Skeletal muscle satellite cell (primary cell): ENCODE measurements at regions not wholly inside any gene's neighbourhood (a gene's known extent, or its start where the extent isn't known, plus 50 kb on each side); places are given as distances from the start of the nearest gene placed in this dataset.
A peak's percentile ranks its signal among the peaks of the same experiment; 100 is the strongest.

ENCODE experiments used
- H3K27me3 ChIP-seq: 2 replicates; pipeline ENCODE4 v1.7.0; 2013; ENCODE audit warnings: low read length; ENCODE audit not compliant: control insufficient read depth, insufficient read depth
- H3K36me3 ChIP-seq: 2 replicates; pipeline ENCODE4 v1.7.0; 2013; ENCODE audit warnings: mild to moderate bottlenecking, control low read depth, low read length; ENCODE audit not compliant: insufficient read depth
- H3K4me1 ChIP-seq: 2 replicates; pipeline ENCODE4 v1.7.0; 2013; ENCODE audit warnings: low read length; ENCODE audit not compliant: control insufficient read depth, insufficient read depth
- H3K4me2 ChIP-seq: 2 replicates; pipeline ENCODE4 v1.7.0; 2013; ENCODE audit warnings: mild to moderate bottlenecking, low read length
- H3K4me3 ChIP-seq: 2 replicates; pipeline ENCODE4 v1.7.0; 2013; ENCODE audit warnings: low read length
- H3K9ac ChIP-seq: 2 replicates; pipeline ENCODE4 v1.7.0; 2013; ENCODE audit warnings: mild to moderate bottlenecking, low read depth, low read length, moderate library complexity
- H3K9me3 ChIP-seq: replicated peaks from 2 replicates; pipeline ENCODE4 v1.7.0; 2013; ENCODE audit warnings: mild to moderate bottlenecking, control low read depth, low read length

DNA sequence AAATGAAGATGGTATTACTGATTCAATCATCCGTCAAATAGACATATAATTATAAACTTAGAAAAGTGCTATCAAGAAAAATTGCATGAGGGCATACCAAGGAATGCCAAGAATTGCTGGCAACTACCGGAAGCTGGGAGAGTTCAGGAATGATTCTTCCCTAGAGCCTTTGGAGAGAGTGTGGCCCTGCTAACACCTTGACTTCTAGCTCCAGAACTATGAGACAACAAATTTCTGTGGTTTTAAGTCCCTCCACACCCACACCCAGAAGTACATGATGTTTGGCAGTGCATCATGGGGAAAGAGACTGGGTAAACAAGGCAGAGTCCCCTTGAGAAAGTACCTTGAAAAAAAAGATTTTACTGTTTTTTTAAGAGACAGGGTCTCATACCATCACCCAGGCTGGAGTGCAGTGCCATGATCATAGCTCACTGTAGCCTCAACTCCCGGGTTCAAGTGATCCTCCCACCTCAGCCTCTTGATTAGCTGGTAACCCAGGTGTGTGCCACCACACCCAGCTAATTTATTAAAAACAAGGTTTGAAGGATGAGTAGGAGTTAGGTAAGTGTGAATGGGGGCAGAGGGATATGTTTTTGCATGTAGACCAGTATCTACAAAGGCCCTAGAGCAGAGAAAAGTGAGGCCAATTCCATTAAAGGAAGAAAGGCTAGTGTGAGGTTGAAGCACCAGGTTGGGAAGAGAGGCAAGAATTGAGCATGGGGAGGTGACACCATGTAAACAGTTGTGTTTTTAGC lies 53.1 kb downstream of the GSX2 start:
- Histone ChIP-seq H3K9ac (peak overlapping the region; percentile 24), H3K4me3 (no peak overlapping the region)

DNA sequence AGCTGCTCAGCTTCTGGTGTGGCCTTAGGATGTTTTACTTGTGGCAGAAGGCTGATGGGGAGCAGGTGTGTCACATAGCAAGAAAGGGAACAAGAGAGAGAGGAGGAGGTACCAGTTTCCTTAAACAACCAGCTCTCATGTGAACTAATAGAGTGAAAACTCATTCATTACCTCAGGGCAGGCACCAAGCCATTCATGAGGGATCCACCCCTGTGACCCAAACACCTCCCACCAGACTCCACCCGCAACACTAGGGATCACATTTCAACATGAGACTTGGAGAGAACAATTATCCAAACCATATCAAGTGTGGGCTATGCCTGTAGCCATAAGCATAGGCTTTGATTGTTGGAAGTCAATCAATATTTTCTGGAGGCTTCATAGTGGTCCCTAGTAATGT lies 56.0 kb downstream of the GSX2 start:
- H3K9me3 ChIP-seq = no peaks in the 10 kb centered on the region
- no peaks in the 10 kb centered on the region for H3K27me3 ChIP-seq
- H3K4me1 ChIP-seq = peaks cover 13% of the 10 kb centered on the region
- no peak overlapping the region for H3K9ac ChIP-seq
- H3K4me2 ChIP-seq = no peak overlapping the region
- H3K36me3 ChIP-seq = no peaks in the 10 kb centered on the region
- no peak overlapping the region for H3K4me3 ChIP-seq

More for the DNA sequence above, 53.1 kb downstream of the GSX2 start:
- H3K4me2 ChIP-seq = no peak overlapping the region
- H3K9me3 ChIP-seq = no peaks in the 10 kb centered on the region
- H3K4me1 ChIP-seq = peaks cover 13% of the 10 kb centered on the region
- H3K27me3 ChIP-seq = no peaks in the 10 kb centered on the region
- no peaks in the 10 kb centered on the region for H3K36me3 ChIP-seq

DNA sequence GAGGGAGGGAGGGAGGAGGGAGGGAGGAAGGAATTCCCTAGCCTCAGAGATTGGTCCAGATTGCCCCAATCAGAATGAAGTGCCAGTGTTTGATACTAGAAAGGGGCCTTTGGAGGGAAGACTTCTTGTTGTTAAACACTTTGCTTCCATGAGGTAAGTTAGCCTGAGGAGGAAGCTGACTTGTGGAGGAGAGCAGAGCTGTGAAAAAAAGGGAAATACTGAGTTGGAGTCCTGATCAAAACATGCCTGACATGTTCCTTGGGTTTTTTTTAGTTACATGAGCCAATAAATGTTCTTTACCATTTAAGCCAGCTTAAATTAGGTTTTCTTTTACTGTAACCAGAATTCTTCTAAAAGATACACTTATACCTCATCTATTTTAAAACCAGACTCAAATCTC lies 57.6 kb downstream of the GSX2 start:
- H3K27me3 ChIP-seq = no peaks in the 10 kb centered on the region
- H3K4me2 ChIP-seq = no peak overlapping the region
- no peak overlapping the region for H3K9ac ChIP-seq
- no peak overlapping the region for H3K4me3 ChIP-seq
- H3K4me1 ChIP-seq = peaks cover 9% of the 10 kb centered on the region
- no peaks in the 10 kb centered on the region for H3K9me3 ChIP-seq
- no peaks in the 10 kb centered on the region for H3K36me3 ChIP-seq

GRCh38 chr4:54159543-54159942 lies 59.6 kb downstream of the GSX2 start:
- Histone ChIP-seq H3K9ac (no peak overlapping the region), H3K4me2 (no peak overlapping the region), H3K27me3 (no peaks in the 10 kb centered on the region), H3K4me1 (peaks cover 3% of the 10 kb centered on the region), H3K9me3 (no peaks in the 10 kb centered on the region), H3K4me3 (no peak overlapping the region), H3K36me3 (no peaks in the 10 kb centered on the region)

GRCh38 chr4:54165011-54165410 lies 64.1 kb upstream of the PDGFRA start:
- Histone ChIP-seq H3K36me3 (no peaks in the 10 kb centered on the region), H3K9ac (peak overlapping the region; percentile 39), H3K4me1 (peaks cover 26% of the 10 kb centered on the region), H3K4me2 (peak overlapping the region; percentile 44), H3K4me3 (peak overlapping the region; percentile 10), H3K9me3 (no peaks in the 10 kb centered on the region), H3K27me3 (no peaks in the 10 kb centered on the region)

- peak overlapping the region; percentile 44 for H3K4me2 ChIP-seq
- H3K9ac ChIP-seq = peak overlapping the region; percentile 39
- no peaks in the 10 kb centered on the region for H3K27me3 ChIP-seq
- no peaks in the 10 kb centered on the region for H3K9me3 ChIP-seq
- peaks cover 26% of the 10 kb centered on the region for H3K4me1 ChIP-seq
- H3K36me3 ChIP-seq = no peaks in the 10 kb centered on the region
- peak overlapping the region; percentile 10 for H3K4me3 ChIP-seq
These were observed 63.7 kb upstream of the PDGFRA start for GRCh38 chr4:54165438-54165837.

DNA sequence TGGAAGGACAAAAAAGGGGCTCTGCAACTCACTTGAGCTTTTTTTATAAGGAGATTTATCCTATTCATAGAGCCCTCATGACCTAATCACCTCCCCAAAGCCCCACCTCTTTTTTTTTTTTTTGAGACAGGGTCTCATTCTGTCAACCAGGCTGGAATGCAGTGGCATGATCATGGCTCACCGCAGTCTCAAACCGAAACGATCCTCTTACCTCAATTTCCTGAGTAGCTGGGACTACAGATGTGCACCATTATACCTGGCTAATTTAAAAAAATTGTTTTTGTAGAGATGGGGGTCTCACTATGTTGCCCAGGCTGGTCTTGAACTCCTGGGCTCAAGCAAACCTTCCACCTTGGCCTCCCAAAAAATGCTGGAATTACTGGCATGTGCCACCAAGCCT lies 61.6 kb upstream of the PDGFRA start:
- no peaks in the 10 kb centered on the region for H3K27me3 ChIP-seq
- H3K4me1 ChIP-seq = peaks cover 26% of the 10 kb centered on the region
- H3K9ac ChIP-seq = no peak overlapping the region
- H3K9me3 ChIP-seq = no peaks in the 10 kb centered on the region
- no peaks in the 10 kb centered on the region for H3K36me3 ChIP-seq
- no peak overlapping the region for H3K4me3 ChIP-seq
- H3K4me2 ChIP-seq = no peak overlapping the region

DNA sequence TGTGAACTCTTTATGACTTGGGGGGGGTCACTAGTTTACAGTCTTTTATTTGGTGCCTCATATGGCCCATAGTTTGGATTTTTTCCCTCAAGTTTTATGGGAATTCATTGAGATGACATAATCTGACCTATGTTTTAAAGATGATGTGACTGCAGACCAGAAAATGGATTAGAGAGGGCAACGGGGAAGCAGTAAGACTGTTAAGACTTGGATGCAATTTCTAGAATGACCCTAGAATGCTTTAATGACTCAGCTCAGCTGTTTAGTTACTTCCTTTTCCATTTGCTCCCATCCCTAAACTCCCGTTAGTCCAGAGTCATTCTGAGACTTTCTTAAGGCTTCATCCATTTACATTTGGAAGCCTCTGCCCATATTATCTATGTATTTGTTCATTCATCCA lies 59.9 kb upstream of the PDGFRA start:
- Histone ChIP-seq H3K4me1 (peaks cover 26% of the 10 kb centered on the region), H3K9ac (peak overlapping the region; percentile 48), H3K4me3 (no peak overlapping the region), H3K9me3 (no peaks in the 10 kb centered on the region), H3K4me2 (peak overlapping the region; percentile 3), H3K36me3 (no peaks in the 10 kb centered on the region), H3K27me3 (no peaks in the 10 kb centered on the region)

DNA sequence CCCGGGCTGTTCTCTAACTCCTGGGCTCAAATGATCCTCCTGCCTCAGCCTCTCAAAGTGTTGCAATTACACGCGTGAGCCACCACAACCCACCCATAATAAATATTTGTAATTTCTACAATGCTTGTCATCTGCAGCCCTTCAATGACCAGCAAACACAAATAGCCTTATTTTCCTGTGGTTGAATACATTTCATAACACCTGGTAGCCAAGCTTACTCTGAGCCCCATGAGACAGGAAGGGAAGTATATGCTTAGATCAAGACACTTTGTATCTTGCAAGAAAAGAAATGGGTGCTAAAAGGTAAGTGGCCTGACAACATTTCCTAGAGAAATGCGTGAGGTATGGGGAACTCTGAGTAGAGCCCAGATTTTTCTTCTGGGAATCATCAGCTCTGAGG lies 56.9 kb upstream of the PDGFRA start:
- H3K36me3 ChIP-seq = no peaks in the 10 kb centered on the region
- no peak overlapping the region for H3K9ac ChIP-seq
- no peak overlapping the region for H3K4me2 ChIP-seq
- no peaks in the 10 kb centered on the region for H3K9me3 ChIP-seq
- H3K27me3 ChIP-seq = peaks cover 4% of the 10 kb centered on the region
- peaks cover 8% of the 10 kb centered on the region for H3K4me1 ChIP-seq
- no peak overlapping the region for H3K4me3 ChIP-seq

DNA sequence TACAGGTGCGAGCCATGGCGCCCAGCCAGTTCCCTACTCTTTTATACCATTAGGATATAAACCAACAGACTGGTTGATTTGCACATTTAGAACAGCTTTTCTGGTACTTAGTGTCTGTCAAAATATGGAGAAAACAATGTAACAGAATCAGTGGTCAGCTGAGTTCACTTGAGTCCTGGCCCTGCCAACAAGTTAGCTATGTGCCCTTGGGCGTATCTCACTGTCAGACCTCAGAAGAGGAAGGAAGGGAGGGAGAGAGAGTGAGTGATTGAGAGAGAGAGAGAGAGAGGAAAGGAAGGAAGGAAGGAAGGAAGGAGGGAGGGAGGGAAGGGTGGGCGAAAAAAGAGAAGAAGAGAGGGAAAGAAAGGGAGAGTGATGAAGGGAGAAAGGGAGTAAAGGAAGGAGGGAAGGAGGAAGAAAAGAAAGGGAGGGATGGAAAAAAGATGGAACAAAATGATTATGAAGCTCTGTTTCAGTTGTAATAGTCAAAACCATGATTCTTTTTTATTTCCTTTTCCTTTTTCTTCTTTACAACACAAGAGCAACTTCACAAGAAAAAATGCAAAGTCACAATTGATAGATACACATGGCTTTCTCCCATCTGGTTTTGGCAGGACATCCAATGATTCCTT lies 55.7 kb upstream of the PDGFRA start:
- no peak overlapping the region for H3K4me2 ChIP-seq
- peaks cover 8% of the 10 kb centered on the region for H3K4me1 ChIP-seq
- H3K36me3 ChIP-seq = no peaks in the 10 kb centered on the region
- H3K9me3 ChIP-seq = no peaks in the 10 kb centered on the region
- H3K9ac ChIP-seq = no peak overlapping the region
- H3K27me3 ChIP-seq = peaks cover 4% of the 10 kb centered on the region
- no peak overlapping the region for H3K4me3 ChIP-seq

- H3K9me3 ChIP-seq = no peaks in the 10 kb centered on the region
These were observed 52.9 kb upstream of the PDGFRA start for GRCh38 chr4:54176202-54176601.

More at GRCh38 chr4:54176202-54176601, 52.9 kb upstream of the PDGFRA start:
- no peaks in the 10 kb centered on the region for H3K36me3 ChIP-seq
- no peak overlapping the region for H3K4me2 ChIP-seq
- H3K27me3 ChIP-seq = peaks cover 4% of the 10 kb centered on the region
- H3K4me3 ChIP-seq = no peak overlapping the region
- H3K4me1 ChIP-seq = no peaks in the 10 kb centered on the region
- H3K9ac ChIP-seq = no peak overlapping the region
